Fibroblast of lung (primary cell): ENCODE measurements at regions not wholly inside any gene's neighbourhood (a gene's known extent, or its start where the extent isn't known, plus 50 kb on each side); places are given as distances from the start of the nearest gene placed in this dataset.

Experiments
- CTCF ChIP-seq, 2 donors: IDR thresholded peaks in 1 of 2; conservative IDR thresholded peaks in 1 of 2; 1 replicate in 1 of 2; 2 replicates in 1 of 2; pipeline ENCODE4 v1.5.1; 2011 to 2012; ENCODE audit warnings: low read length in 2 of 2, control low read depth in 1 of 2, inconsistent platforms in 1 of 2, low read depth in 1 of 2, mild to moderate bottlenecking in 1 of 2
- EZH2 ChIP-seq: IDR thresholded peaks from 2 replicates; pipeline ENCODE4 v1.5.1; 2012; ENCODE audit warnings: low read length, control low read depth, mild to moderate bottlenecking; ENCODE audit errors: missing control alignments

DNA sequence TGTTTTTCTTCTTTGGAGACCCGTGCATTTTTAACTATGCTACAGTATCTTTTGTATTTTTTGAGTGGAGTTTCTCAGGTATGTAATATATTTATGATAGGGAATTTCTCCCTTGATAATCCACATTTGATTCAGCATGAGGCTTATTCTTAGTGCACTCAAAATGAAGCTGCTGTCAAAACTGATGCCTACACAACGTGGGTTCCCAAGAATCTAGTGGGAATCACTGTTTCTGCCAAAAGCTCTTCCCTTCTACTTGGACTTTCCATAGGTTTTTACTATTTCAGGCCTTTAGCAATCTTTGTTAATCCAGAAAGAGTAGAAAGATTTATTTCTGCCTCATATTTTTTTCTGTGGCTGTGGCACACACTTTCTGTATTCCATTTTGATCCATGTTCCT, 1003.7 kb downstream of the SLITRK5 start:
- TF ChIP-seq CTCF (conservative IDR thresholded peaks at IDR 0.05 in 1 of 2, IDR thresholded peaks at IDR 0.05 in 1 of 2; ENCODE audit: low read depth in 1 of 2, low read length in 2 of 2) (no peak), EZH2 (no peak)
